ENCODE measurements at regions not wholly inside any gene's neighbourhood (a gene's known extent, or its start where the extent isn't known, plus 50 kb on each side); places are given as distances from the start of the nearest gene placed in this dataset.
A peak's percentile ranks its signal among the peaks of the same experiment; 100 is the strongest.
"Not testable (repeated sequence)": the region's sequence is repeated elsewhere in the genome, so short reads cannot be mapped to it uniquely, and the experiment has no call there.

DNA sequence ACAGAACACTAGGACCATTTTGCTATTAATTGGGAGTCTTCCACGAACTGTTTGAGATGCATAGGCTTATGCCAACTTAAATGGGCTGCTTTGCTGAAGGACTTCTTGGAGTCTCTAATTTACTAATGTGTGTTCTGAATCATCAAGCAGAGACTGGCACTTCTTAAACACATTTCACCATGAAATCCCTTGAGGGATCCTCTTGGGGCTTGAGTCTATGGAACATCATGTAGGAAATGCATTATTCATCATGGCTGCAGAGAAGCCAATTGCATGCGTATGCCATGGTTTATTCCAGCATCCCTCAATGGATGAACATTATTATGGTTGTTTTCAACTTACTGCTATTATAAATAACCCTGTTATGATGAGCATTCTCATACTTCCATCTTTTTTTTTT is 73.4 kb downstream of the FGD2 start:
- DNase-seq = no peak

DNA sequence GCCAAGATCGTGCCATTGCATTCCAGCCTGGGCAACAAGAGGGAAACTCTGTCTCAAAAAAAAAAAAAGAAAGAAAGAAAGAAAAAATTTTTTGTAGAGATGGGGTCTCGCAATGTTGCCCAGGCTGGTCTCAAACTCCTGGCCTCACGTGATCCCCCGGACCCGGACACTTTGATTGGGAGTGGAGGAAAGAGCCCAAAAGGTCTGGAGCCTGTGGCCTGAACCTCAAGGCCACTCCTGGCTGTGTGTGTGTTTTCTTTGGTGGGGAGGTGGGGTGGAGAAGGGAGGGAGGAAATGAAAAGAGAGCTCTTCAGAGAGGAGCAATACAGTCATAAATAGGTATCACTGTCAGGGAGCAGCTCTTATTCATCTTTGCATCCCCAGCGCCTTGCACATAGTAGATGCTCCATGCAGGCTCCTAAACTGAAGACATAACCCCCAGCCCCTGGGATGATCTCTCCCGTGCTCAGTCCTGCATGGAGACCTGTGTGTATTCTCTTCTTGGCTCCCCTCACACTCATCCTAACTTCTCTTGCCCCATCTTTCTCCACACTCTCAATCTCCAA is 75.7 kb downstream of the FGD2 start:
- DNase-seq = no peak

DNA sequence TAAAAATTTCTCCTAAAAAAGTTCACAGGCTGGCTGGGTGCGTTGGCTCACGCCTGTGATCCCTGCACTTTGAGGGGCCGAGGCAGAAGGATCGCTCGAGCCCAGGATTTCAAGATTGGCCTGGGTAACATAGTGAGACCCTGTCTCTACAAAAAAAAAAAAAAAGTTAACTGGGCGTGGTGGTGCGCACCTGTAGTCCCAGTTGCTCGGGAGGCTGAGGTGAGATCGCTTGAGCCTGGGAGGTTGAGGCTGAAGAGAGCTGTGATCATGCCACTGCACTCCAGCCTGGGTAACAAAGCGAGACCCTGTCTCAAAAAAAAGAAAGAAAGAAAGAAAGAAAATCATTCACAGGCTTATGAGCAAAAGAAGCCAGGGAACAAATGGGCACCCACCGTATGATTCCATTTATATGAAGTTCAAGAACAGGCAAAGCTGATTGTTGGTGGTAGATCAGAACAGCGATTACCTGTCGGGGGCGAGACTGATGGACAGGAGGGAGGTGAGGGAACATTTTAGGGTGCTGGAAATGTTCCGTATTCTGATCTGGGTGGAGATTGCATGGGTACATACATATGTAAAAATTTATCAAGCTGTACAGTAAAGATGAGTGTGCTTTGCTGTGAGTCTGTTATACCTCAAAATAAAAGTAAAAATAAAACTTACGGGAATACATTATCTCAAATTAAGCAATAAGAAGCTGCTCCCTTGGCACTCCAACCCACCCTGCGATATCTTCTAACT is 77.1 kb downstream of the FGD2 start:
- DNase-seq = no peak

DNA sequence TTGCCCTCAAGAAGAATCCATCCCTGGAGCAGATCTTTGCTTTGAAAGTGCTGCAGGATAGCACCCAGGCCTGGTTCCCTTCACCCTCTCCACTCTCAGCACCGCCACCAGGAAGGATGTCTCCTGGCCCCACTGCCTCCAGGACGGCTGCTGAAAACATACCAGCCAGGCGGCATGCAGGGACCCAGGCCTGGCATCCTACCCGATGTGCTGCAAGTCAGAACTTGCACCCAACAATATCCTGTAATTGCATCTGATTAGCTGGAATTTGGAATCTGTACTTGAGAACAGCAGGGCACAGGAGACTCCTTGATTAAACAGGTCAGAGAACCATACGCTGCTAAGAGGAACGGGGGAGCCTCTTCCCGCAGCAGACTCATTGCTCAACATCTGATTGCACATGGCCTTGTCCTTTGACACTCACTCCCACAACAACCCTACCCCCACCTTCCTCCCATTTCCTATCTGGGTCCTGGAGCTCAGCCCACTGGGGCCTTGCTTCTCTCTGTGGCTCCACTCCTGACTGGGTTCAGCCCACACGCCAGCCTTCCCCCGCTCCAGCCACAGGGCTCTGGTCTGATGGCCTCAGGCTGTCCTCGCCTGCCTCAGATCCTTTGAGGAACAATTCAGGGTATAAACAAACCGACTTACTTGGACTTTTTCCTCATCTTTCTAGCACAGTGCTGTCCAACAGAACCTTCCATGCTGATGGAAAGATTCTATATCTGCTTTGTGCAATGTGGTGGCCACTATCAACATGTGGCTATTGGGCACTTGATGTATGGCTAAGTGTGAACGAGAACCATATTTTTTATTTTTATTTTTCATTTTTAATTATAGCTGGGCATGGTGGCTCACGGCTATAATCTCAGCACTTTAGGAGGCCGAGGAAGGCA is 78.0 kb downstream of the FGD2 start:
- DNase-seq = peak in 1 of 3 donors; percentile 48

DNA sequence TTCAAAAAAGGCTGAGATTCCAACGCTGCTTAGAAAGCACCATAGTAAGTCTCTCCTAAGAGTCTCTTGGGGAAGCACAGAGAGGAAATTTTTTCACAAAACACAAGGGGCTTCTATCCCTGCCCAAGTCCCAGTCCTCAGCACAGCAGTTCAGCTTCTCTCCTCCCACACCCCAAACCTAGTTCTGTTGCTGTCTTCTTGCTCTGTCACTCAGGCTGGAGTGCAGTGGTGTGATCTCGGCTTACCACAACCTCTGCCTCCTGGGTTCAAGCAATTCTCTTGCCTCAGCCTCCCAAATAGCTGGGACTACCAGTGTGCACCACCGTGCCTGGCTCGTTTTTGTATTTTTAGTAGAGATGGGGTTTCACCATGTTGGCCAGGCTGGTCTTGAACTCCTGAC is 79.2 kb downstream of the FGD2 start:
- not testable (repeated sequence) for DNase-seq

DNA sequence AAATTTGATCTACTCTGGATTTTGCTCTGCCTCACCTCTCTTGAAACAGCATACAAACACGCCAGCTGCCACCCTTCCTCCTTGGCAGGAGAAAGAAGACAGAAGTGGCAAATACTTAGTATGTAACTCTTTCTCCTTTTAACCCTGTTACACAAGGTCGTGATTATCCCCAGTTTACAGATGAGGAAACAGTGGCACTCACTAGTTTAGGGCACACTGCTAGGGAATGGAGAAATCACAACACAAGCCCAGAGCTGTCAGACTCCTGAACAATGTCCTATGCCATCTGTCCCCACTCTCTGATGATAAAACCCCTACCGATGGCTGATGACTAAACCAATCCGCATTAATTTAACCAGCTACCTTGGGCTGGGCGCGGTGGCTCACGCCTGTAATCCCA is 79.7 kb downstream of the FGD2 start:
- no peak for DNase-seq

DNA sequence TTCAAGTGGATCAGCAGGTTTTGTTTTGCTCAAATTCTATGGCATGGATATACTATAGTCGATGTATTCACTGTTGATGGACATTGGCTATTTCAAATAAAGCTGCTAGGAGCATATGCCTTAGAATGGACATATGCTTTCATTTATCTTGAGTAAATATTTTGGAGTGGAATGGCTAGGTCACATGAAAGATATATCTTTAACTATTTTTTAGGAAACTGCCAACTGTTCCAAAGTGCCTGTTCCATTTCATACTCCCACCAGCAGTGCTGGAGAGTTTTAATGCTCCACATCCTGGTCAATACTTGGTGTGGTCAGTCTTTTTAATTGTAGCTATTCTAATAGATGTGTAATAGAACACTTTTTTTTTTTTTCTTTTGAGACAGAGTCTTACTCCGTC is 81.1 kb upstream of the PIM1 start:
- DNase-seq = peak in 1 of 3 donors; percentile 55

DNA sequence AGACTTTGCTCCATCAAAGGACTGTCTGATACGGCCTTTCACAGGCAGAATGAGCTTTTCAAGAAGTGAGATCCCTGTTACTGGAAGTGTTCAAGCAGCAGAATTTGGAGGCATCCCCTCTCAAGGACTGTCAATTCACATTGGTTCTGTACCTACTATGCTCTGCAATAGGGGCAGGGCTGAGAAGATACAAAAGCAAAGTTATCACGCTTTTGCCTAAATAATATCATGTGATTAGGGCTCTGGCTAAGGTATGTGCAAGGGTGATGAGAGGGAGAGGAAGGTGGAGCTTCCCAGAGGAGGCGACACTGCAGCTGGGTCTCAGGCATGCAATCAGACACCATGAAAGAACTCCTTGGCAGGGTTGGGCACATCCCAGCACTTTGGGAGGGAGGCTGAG is 80.2 kb upstream of the PIM1 start:
- no peak for DNase-seq

DNA sequence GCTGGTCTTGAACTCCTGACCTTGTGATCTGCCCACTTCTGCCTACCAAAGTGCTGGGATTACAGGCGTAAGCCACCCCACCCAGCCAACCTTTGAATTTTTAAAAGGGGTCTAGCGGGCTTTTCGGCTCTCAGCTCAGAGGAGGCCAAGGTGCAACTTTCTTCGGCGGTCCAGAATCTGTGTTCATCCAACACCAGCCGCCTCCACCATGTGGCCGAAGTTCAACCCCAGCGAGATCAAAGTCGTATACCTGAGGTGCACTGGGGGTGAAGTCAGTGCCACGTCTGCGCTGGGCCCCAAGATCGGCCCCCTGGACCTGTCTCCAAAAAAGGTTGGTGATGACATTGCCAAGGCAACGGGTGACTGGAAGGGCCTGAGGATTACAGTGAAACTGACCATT is 78.8 kb upstream of the PIM1 start:
- not testable (repeated sequence) for DNase-seq

DNA sequence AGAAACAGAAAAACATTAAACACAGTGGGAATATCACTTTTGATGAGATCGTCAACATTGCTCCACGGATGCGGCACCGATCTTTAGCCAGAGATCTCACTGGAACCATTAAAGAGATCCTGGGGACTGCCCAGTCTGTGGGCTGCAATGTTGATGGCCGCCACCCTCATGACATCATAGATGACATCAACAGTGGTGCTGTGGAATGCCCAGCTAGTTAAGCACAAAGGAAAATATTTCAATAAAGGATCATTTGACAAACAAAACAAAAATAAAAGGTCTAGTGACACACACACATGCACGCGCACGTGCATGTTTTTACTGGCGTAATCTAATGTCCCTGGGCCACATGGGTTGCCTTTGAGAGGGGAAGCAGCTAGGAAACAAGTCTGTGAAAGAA is 78.4 kb upstream of the PIM1 start:
- not testable (repeated sequence) for DNase-seq

DNA sequence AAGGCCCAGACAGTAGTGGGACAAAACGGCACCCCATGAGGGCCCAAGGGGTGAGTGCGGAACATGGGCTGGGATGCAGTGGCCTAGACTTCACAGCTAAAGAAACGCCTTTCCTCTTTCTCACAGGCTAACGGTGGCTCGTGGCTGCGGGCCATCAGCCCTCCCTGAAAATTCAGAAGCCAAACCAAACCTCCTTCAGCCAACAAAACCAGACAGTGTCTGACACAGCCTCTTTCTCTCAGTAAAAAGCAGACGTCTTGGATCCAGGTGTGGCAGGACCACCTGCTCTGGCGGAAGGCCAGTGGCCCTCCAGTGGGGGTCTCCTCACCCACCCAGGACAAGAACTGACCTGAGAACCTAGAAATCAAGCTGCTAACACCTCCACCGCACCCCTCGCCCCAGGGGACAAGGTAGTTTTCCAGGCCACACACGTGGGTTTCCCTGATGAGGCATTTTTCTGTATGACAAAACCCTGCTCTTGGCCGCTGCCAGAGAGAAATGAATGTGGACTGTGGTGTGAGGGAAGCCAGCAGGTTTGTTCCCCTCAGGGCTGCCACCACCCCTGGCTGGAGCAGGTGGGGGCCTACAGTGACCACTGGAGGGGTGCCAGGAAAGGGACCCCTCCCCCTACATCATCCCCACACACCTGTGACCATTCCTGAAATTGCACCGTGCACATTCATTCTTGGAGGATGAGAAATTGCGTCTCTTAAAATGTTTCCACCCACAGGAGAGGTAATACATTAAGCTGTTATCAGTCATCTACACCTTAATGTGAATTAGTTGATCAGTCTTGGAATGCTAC is 76.8 kb upstream of the PIM1 start:
- DNase-seq = no peak

DNA sequence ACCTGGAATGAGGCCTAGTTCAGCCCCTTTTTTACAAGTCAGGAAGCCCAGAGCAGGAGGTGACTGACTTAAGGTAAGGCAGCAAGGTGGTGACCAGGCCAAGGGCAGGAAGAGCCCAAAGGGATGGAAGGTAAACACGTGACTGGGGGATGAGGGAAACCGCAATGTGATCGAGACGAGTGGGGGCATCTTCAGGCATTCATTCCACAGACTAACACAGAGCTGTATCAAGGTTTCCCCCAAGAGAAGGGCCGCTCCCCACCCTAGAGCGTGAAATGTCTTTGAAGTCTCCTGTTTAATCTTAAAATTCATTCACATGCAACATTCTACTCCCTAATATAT is 76.3 kb upstream of the PIM1 start:
- DNase-seq = no peak

DNA sequence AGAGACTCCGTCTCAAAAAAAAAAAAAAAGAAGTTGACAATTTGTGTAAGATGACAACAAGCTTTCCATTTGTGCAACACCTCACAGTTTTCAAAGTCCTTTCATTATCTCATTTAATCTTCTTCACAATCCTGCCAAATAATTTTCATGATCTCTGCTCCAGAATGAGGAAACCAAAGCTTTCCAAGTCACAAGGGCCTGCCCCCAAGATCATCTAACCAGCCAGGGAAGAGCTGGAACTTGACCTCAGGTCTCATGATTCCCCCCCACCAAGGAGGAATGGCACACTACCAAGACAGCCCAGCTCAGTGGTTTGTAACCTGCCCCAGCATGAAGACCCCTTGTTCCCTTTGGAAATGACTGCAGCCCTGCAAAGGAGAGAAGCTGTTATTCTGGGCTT is 74.0 kb upstream of the PIM1 start:
- DNase-seq = no peak

DNA sequence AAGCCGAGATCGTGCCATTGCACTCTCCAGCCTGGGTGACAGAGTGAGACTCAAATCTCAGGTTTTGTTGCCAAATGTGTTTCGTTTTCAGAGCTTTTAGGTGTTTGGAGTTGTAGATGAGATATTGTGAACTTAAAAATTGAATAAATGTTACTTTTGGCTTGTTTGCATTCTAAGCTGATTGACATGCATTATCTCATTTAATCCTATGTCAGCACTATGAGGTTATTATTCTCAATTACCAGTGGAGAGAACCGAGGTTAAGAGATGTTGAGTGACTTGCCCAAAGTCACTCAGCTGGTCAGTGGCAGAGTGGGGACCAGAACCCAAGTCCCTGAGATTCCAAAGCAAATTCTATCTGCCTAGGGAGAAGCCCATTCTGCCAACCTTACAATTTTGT is 72.6 kb upstream of the PIM1 start:
- DNase-seq = no peak

DNA sequence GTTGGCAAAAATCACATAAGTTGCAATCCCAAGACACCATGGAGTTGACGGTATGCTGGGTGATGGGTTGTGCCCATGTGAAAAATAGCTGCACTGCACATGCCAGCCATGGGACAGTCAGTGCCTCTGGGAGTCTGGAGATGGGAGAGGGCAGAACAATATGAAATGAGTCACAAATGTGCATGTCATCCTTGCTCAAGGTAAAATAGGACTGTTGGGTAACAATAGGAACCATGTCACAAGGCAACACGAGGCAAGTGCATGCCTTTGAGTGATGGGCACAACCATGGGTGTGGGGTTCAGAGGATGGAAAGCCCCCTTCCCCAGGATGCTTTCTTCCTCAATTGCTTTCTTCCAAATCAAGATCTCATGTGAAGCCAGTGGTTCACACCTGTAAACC is 70.5 kb upstream of the PIM1 start:
- no peak for DNase-seq

DNA sequence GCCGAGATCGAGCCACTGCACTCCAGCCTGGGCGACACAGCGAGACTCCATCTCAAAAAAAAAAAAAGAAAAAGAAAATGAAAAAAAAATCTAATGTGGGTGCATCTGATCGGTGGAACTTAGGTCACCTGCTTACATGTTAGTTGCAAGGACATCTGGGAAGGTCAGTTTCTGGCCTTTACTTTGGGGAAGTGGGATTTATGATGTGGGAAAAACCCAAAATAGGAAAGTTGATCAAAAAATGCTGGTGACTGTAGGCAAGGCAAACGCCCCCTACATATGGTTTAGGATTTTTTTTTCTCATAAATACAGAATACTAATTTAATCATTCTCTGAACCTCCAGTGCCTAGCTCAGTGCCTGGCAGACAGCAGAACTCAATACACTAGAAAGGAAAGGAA is 69.2 kb upstream of the PIM1 start:
- no peak for DNase-seq

DNA sequence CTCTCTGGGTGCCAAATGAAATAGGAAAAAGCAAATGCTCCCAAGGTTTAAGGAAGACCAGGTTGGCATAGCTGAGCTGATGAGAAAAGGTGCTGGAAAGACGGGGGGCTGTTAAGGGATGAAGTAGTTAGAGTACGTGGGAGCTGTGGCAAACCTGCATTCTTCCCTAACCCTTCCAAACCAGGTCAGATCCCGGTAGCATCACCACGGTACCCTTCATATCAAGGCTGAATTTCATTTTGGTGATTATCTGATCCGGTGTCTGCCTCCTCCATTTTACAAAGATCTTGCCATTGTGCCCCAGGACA is 68.0 kb upstream of the PIM1 start:
- no peak for DNase-seq

DNA sequence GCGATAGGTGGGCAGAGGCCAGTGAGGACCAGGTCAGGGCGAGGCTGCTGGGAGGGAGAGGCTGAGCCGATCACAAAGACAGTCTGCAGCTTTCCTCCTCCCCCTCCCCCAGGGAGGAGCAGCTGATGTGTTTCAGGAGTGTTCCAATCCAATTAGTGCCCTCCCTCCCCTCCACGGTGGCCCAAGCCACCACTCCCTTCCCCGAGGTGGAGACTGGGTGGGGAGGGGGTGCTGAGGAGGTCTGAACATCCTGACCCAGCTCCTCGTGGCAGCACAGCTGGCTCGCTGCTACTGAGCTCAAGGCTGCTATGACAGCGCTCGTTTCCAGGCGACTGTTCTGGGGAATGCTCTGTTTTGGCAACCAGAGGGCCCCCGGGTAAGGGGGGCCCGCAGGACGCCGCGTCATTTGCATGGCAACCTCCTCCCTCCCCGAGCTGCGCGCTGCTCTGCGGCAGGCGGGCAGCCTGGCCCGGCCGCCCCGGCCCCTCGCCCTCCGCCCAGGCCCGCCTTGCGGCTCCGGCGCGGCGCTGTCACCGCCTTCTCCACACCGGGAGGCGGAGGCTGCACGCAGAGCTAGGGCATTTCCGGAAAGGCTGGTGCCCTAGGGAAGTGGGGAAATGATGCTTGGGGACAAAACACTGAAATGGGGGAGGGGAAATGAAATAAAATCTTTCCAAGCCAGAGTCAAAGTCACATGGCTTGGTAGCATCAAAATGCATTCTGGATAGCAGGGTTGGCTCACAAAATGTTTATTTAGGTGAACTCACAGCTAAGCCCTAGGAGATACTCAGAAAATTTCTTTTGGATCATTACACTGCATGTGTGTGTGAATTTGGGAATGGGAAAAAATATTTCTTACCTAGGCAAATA is 67.4 kb upstream of the PIM1 start:
- peak; percentile 90 to 95 (median 90) for DNase-seq

DNA sequence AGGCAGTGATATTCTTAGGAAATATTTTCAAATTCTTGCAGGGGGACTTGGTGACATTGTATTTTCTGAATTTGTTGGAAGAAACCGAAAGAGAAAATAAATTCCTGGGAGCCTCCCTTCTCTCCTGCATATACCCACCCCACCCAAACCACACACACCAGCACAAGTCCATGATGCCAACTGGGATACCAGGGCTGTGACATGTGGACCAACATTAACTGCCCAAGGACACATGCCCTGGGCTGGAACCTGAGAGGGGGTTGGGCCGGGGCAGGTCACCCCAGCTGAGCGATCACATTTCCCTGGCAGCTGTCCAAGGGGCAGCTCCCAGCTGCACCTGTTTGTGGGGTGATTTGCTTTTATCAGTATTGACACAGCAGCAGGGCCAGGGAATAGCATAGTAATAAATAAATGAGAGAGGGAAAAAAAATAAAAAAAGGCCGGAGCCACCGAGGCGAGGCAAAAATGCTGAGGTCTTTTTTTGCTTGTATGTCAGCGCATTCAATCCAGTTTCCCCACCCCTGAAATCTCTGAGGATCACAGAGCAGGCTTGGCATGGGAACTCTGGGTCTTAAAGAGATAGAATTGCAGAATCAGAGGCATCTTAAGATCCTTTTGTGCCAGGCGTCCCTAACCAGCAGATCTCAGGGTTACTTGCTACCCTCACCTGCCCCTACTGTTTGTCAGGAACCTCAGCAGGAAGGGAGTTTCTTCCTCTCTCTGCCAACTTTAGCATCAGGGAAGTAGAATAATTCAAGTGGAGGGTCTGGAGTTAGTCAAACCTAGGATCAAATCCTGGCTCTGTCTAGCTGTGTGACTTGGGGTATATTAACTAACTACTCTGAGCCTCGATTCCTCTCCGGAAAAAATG is 66.5 kb upstream of the PIM1 start:
- DNase-seq = peak; percentile 78 to 81 (median 78)

DNA sequence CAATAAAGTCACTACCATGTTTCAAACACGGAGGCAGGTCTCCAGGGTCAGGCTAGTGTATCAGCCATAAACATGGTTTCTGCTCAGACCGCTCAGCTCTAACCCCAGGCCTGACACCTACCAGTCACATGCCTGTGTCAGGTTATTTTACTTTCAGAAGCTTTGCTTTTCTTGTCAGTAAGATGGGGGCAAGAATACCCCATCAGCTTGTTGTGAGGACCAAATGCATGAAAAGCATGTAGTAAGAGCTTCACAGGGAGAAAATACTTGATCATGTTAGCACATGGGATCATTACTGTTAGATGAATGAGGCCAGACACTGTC is 65.2 kb upstream of the PIM1 start:
- DNase-seq = no peak

All from muscle of back (tissue), 3 donors.